ENCODE measurements at regions not wholly inside any gene's neighbourhood (a gene's known extent, or its start where the extent isn't known, plus 50 kb on each side); places are given as distances from the start of the nearest gene placed in this dataset.

- DNase-seq: no peak
Measured at GRCh38 chr12:91609283-91609682, 426.7 kb upstream of the DCN start.

GRCh38 chr12:91608542-91608941 is 425.9 kb upstream of the DCN start:
- DNase-seq: no peak

- DNase-seq: no peak
Measured at GRCh38 chr12:91606662-91607377, 424.2 kb upstream of the DCN start.

- no peak for DNase-seq
Measured at GRCh38 chr12:91604897-91605296, 422.3 kb upstream of the DCN start.

- no peak for DNase-seq
Measured at GRCh38 chr12:91603060-91603459, 420.4 kb upstream of the DCN start.

- DNase-seq: no peak
Measured at GRCh38 chr12:91601054-91601453, 418.4 kb upstream of the DCN start.

- no peak for DNase-seq
Measured at GRCh38 chr12:91594715-91595114, 412.1 kb upstream of the DCN start.

GRCh38 chr12:91591639-91591987 is 409.0 kb upstream of the DCN start:
- DNase-seq: no peak

GRCh38 chr12:91590966-91591638 is 408.5 kb upstream of the DCN start:
- no peak for DNase-seq

GRCh38 chr12:91588874-91589454 is 406.3 kb upstream of the DCN start:
- no peak for DNase-seq

GRCh38 chr12:91586015-91586414 is 403.4 kb upstream of the DCN start:
- DNase-seq: no peak

GRCh38 chr12:91582811-91583210 is 400.2 kb upstream of the DCN start:
- no peak for DNase-seq

- DNase-seq: no peak
Measured at GRCh38 chr12:91579516-91580263, 397.1 kb upstream of the DCN start.

GRCh38 chr12:91577586-91578539 is 395.2 kb upstream of the DCN start:
- DNase-seq: no peak

- no peak for DNase-seq
Measured at GRCh38 chr12:91576432-91576831, 393.8 kb upstream of the DCN start.

GRCh38 chr12:91575630-91576029 is 393.0 kb upstream of the DCN start:
- DNase-seq: no peak

GRCh38 chr12:91574975-91575374 is 392.4 kb upstream of the DCN start:
- DNase-seq: no peak

- DNase-seq: no peak
Measured at GRCh38 chr12:91574391-91574790, 391.8 kb upstream of the DCN start.

- DNase-seq: no peak
Measured at GRCh38 chr12:91572869-91573268, 390.3 kb upstream of the DCN start.

GRCh38 chr12:91567100-91567485 is 384.5 kb upstream of the DCN start:
- DNase-seq: no peak

- no peak for DNase-seq
Measured at GRCh38 chr12:91566328-91567099, 383.9 kb upstream of the DCN start.

GRCh38 chr12:91565846-91566245 is 383.2 kb upstream of the DCN start:
- DNase-seq: no peak

All from activated T-cell treated with anti-CD3 and anti-CD28 coated beads, Interleukin-2, amount 50 U/mL, for 1 hour (primary cell).